ENCODE measurements at regions not wholly inside any gene's neighbourhood (a gene's known extent, or its start where the extent isn't known, plus 50 kb on each side); places are given as distances from the start of the nearest gene placed in this dataset.
"Not testable (repeated sequence)": the region's sequence is repeated elsewhere in the genome, so short reads cannot be mapped to it uniquely, and the experiment has no call there.

GRCh38 chr2:8335801-8336200 is 346.1 kb upstream of the ID2 start:
- Histone ChIP-seq H3K9me3 (ENCODE audit: control insufficient read depth, low read length) (no peaks in the 10 kb centered on the region), H3K4me3 (ENCODE audit: insufficient read depth, low read depth, low read length, poor library complexity, severe bottlenecking) (no peak overlapping the region), H3K27me3 (replicated peaks; ENCODE audit: control insufficient read depth, insufficient read depth, low read length, poor library complexity, severe bottlenecking) (no peaks in the 10 kb centered on the region), H3K36me3 (ENCODE audit: control insufficient read depth, insufficient read depth, low read length) (no peaks in the 10 kb centered on the region), H3K4me1 (ENCODE audit: control insufficient read depth, insufficient read depth, low read length, poor library complexity, severe bottlenecking) (peaks cover 7% of the 10 kb centered on the region), H3K27ac (ENCODE audit: insufficient read depth, low read length, poor library complexity, severe bottlenecking) (no peak overlapping the region)
- no peak for DNase-seq

- Histone ChIP-seq H3K36me3 (ENCODE audit: control insufficient read depth, insufficient read depth, low read length) (no peaks in the 10 kb centered on the region), H3K27me3 (replicated peaks; ENCODE audit: control insufficient read depth, insufficient read depth, low read length, poor library complexity, severe bottlenecking) (no peaks in the 10 kb centered on the region), H3K27ac (ENCODE audit: insufficient read depth, low read length, poor library complexity, severe bottlenecking) (no peak overlapping the region), H3K9me3 (ENCODE audit: control insufficient read depth, low read length) (no peaks in the 10 kb centered on the region), H3K4me1 (ENCODE audit: control insufficient read depth, insufficient read depth, low read length, poor library complexity, severe bottlenecking) (peaks cover 7% of the 10 kb centered on the region), H3K4me3 (ENCODE audit: insufficient read depth, low read depth, low read length, poor library complexity, severe bottlenecking) (no peak overlapping the region)
- no peak for DNase-seq
Observed at GRCh38 chr2:8337321-8337720, 344.5 kb upstream of the ID2 start.

- Histone ChIP-seq H3K9me3 (ENCODE audit: control insufficient read depth, low read length) (no peaks in the 10 kb centered on the region), H3K27me3 (replicated peaks; ENCODE audit: control insufficient read depth, insufficient read depth, low read length, poor library complexity, severe bottlenecking) (no peaks in the 10 kb centered on the region), H3K36me3 (ENCODE audit: control insufficient read depth, insufficient read depth, low read length) (no peaks in the 10 kb centered on the region), H3K4me3 (ENCODE audit: insufficient read depth, low read depth, low read length, poor library complexity, severe bottlenecking) (no peak overlapping the region), H3K4me1 (ENCODE audit: control insufficient read depth, insufficient read depth, low read length, poor library complexity, severe bottlenecking) (peaks cover 7% of the 10 kb centered on the region), H3K27ac (ENCODE audit: insufficient read depth, low read length, poor library complexity, severe bottlenecking) (no peak overlapping the region)
- no peak for DNase-seq
Observed at GRCh38 chr2:8342407-8342806, 339.4 kb upstream of the ID2 start.

- no peak overlapping the region for H3K27ac ChIP-seq (ENCODE audit: insufficient read depth, low read length, poor library complexity, severe bottlenecking)
- DNase-seq: no peak
- no peaks in the 10 kb centered on the region for H3K27me3 ChIP-seq (replicated peaks; ENCODE audit: control insufficient read depth, insufficient read depth, low read length, poor library complexity, severe bottlenecking)
- H3K9me3 ChIP-seq (ENCODE audit: control insufficient read depth, low read length): no peaks in the 10 kb centered on the region
- H3K4me3 ChIP-seq (ENCODE audit: insufficient read depth, low read depth, low read length, poor library complexity, severe bottlenecking): no peak overlapping the region
- peaks cover under 1% of the 10 kb centered on the region for H3K4me1 ChIP-seq (ENCODE audit: control insufficient read depth, insufficient read depth, low read length, poor library complexity, severe bottlenecking)
- H3K36me3 ChIP-seq (ENCODE audit: control insufficient read depth, insufficient read depth, low read length): no peaks in the 10 kb centered on the region
Observed at GRCh38 chr2:8343031-8343430, 338.8 kb upstream of the ID2 start.

GRCh38 chr2:8344144-8345097 is 337.4 kb upstream of the ID2 start:
- no peak overlapping the region for H3K4me3 ChIP-seq (ENCODE audit: insufficient read depth, low read depth, low read length, poor library complexity, severe bottlenecking)
- H3K9me3 ChIP-seq (ENCODE audit: control insufficient read depth, low read length): no peaks in the 10 kb centered on the region
- H3K27ac ChIP-seq (ENCODE audit: insufficient read depth, low read length, poor library complexity, severe bottlenecking): no peak overlapping the region
- H3K27me3 ChIP-seq (replicated peaks; ENCODE audit: control insufficient read depth, insufficient read depth, low read length, poor library complexity, severe bottlenecking): no peaks in the 10 kb centered on the region
- H3K4me1 ChIP-seq (ENCODE audit: control insufficient read depth, insufficient read depth, low read length, poor library complexity, severe bottlenecking): no peaks in the 10 kb centered on the region
- no peaks in the 10 kb centered on the region for H3K36me3 ChIP-seq (ENCODE audit: control insufficient read depth, insufficient read depth, low read length)
- no peak for DNase-seq

- Histone ChIP-seq H3K4me1 (ENCODE audit: control insufficient read depth, insufficient read depth, low read length, poor library complexity, severe bottlenecking) (no peaks in the 10 kb centered on the region), H3K4me3 (ENCODE audit: insufficient read depth, low read depth, low read length, poor library complexity, severe bottlenecking) (no peak overlapping the region), H3K27me3 (replicated peaks; ENCODE audit: control insufficient read depth, insufficient read depth, low read length, poor library complexity, severe bottlenecking) (no peaks in the 10 kb centered on the region), H3K9me3 (ENCODE audit: control insufficient read depth, low read length) (no peaks in the 10 kb centered on the region), H3K36me3 (ENCODE audit: control insufficient read depth, insufficient read depth, low read length) (no peaks in the 10 kb centered on the region), H3K27ac (ENCODE audit: insufficient read depth, low read length, poor library complexity, severe bottlenecking) (no peak overlapping the region)
- DNase-seq: no peak
Observed at GRCh38 chr2:8345200-8345599, 336.7 kb upstream of the ID2 start.

GRCh38 chr2:8346208-8346607 is 335.6 kb upstream of the ID2 start:
- Histone ChIP-seq H3K27ac (ENCODE audit: insufficient read depth, low read length, poor library complexity, severe bottlenecking) (no peak overlapping the region), H3K4me1 (ENCODE audit: control insufficient read depth, insufficient read depth, low read length, poor library complexity, severe bottlenecking) (no peaks in the 10 kb centered on the region), H3K36me3 (ENCODE audit: control insufficient read depth, insufficient read depth, low read length) (no peaks in the 10 kb centered on the region), H3K9me3 (ENCODE audit: control insufficient read depth, low read length) (no peaks in the 10 kb centered on the region), H3K4me3 (ENCODE audit: insufficient read depth, low read depth, low read length, poor library complexity, severe bottlenecking) (no peak overlapping the region), H3K27me3 (replicated peaks; ENCODE audit: control insufficient read depth, insufficient read depth, low read length, poor library complexity, severe bottlenecking) (no peaks in the 10 kb centered on the region)
- no peak for DNase-seq

- no peak overlapping the region for H3K27ac ChIP-seq (ENCODE audit: insufficient read depth, low read length, poor library complexity, severe bottlenecking)
- no peaks in the 10 kb centered on the region for H3K27me3 ChIP-seq (replicated peaks; ENCODE audit: control insufficient read depth, insufficient read depth, low read length, poor library complexity, severe bottlenecking)
- no peak overlapping the region for H3K4me3 ChIP-seq (ENCODE audit: insufficient read depth, low read depth, low read length, poor library complexity, severe bottlenecking)
- H3K4me1 ChIP-seq (ENCODE audit: control insufficient read depth, insufficient read depth, low read length, poor library complexity, severe bottlenecking): no peaks in the 10 kb centered on the region
- no peak for DNase-seq
- H3K36me3 ChIP-seq (ENCODE audit: control insufficient read depth, insufficient read depth, low read length): no peaks in the 10 kb centered on the region
- no peaks in the 10 kb centered on the region for H3K9me3 ChIP-seq (ENCODE audit: control insufficient read depth, low read length)
Observed at GRCh38 chr2:8346706-8347430, 335.0 kb upstream of the ID2 start.

GRCh38 chr2:8348911-8349310 is 332.9 kb upstream of the ID2 start:
- not testable (repeated sequence) for H3K27ac ChIP-seq (ENCODE audit: insufficient read depth, low read length, poor library complexity, severe bottlenecking); H3K9me3 ChIP-seq (ENCODE audit: control insufficient read depth, low read length); H3K27me3 ChIP-seq (replicated peaks; ENCODE audit: control insufficient read depth, insufficient read depth, low read length, poor library complexity, severe bottlenecking); H3K36me3 ChIP-seq (ENCODE audit: control insufficient read depth, insufficient read depth, low read length); H3K4me1 ChIP-seq (ENCODE audit: control insufficient read depth, insufficient read depth, low read length, poor library complexity, severe bottlenecking); H3K4me3 ChIP-seq (ENCODE audit: insufficient read depth, low read depth, low read length, poor library complexity, severe bottlenecking); DNase-seq

- Histone ChIP-seq H3K27ac (ENCODE audit: insufficient read depth, low read length, poor library complexity, severe bottlenecking) (no peak overlapping the region), H3K9me3 (ENCODE audit: control insufficient read depth, low read length) (no peaks in the 10 kb centered on the region), H3K27me3 (replicated peaks; ENCODE audit: control insufficient read depth, insufficient read depth, low read length, poor library complexity, severe bottlenecking) (no peaks in the 10 kb centered on the region), H3K4me3 (ENCODE audit: insufficient read depth, low read depth, low read length, poor library complexity, severe bottlenecking) (no peak overlapping the region), H3K4me1 (ENCODE audit: control insufficient read depth, insufficient read depth, low read length, poor library complexity, severe bottlenecking) (no peaks in the 10 kb centered on the region), H3K36me3 (ENCODE audit: control insufficient read depth, insufficient read depth, low read length) (no peaks in the 10 kb centered on the region)
- no peak for DNase-seq
Observed at GRCh38 chr2:8352296-8352695, 329.6 kb upstream of the ID2 start.

All from effector memory CD4-positive, alpha-beta T cell (primary cell).